Pancreas (tissue), 10 donors: ENCODE measurements at regions not wholly inside any gene's neighbourhood (a gene's known extent, or its start where the extent isn't known, plus 50 kb on each side); places are given as distances from the start of the nearest gene placed in this dataset.

Source experiments
- ATAC-seq, 4 donors: fragments of 200-7000 bp; cut with Tn5 transposase; one replicate each; pipeline versions ENCODE4 v1.8.0 to v1.9.1; 2020; ENCODE audit warnings: mild to moderate bottlenecking in 4 of 4, moderate library complexity in 4 of 4
- DNase-seq, 6 donors: peaks; one replicate each; pipeline ENCODE4 v3.0.0-alpha.2; 2020
- FAIRE-seq: peaks from 2 replicates; lab custom pipeline; 2012; peaks lifted over from hg19 to GRCh38; lab: Jason Lieb, UNC
- H3K27ac ChIP-seq, 4 donors: fragments of 200-600 bp; sonication (generic); 1 replicate in 3 of 4; 2 replicates in 1 of 4; pipeline versions ENCODE4 v1.5.0 to v1.8.0; 2020
- H3K27me3 ChIP-seq, 4 donors: fragments of 200-600 bp; one replicate each; pipeline ENCODE4 v1.8.0; 2021
- H3K36me3 ChIP-seq, 3 donors: fragments of 200-600 bp; sonication (generic) in 1 of 3; one replicate each; pipeline versions ENCODE4 v1.5.0 to v1.8.0; 2020 to 2021
- H3K4me1 ChIP-seq, 3 donors: fragments of 200-600 bp; one replicate each; pipeline ENCODE4 v1.8.0; 2021
- H3K4me3 ChIP-seq, 4 donors: fragments of 200-600 bp; sonication (generic) in 2 of 4; one replicate each; pipeline versions ENCODE4 v1.5.0 to v1.8.0; 2020 to 2021
- H3K9me3 ChIP-seq, 4 donors: fragments of 200-600 bp; one replicate each; pipeline ENCODE4 v1.8.0; 2021
- WGBS, 2 donors: extraction: QIAGEN DNeasy Blood & Tissue Kit; methylation state at CpG; one replicate each; pipeline ENCODE4 v1.1.7; 2013; 5-methylcytosine and 5-hydroxymethylcytosine counted together
- intact Hi-C, 3 donors: fragments of 100-400 bp; cut with DNase I; formaldehyde crosslinking; loops; one replicate each; pipeline versions ENCODE4 v1.11.1 to v1.14.2; 2022
- TF ChIP-seq, protein P1 (sequence below), 4 donors: fragments of 200-600 bp; sonication (generic) in 3 of 4; IDR thresholded peaks; one replicate each; pipeline versions ENCODE4 v1.5.0 to v1.8.0; 2021; ENCODE audit warnings: antibody characterized with exemption in 4 of 4
- donor health status: healthy with polysubstance abuse.
- donor health status: DM: no; HTN: no; CAD: no; lungs with moderate emphysema.
- donor health status: DM: no; HTN: no; CAD: no.
- donor health status: control.
- donor health status: control.
- donor health status: Bipolar disorder and iron deficiency.
- donor health status: DM: yes; HTN: yes; CAD: no.
- donor health status: DM: no; HTN: no; CAD: no.
- donor health status: DM: no; HTN: no; CAD: no.
- donor health status: DM: yes; HTN: yes; CAD: no.

DNA sequence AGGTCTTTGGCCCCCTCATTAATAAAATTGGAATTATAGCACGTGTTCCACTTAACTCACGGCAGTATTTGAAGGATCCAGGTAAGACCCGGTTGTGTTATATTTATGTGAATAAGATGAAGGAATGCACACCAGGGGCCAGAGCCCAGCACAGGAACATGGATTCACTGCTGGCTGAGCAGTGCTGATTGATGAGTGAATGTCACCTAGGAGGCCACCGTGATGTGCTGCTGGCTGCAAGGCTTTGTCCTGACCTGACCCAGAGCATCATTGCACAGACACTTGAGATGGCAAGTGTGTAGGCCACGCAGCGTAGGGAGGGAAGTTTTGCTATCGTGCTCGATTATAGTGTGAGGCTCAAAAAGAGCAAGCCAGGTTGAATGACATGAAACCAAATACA is 350.7 kb upstream of the MGMT start:
- H3K4me3 ChIP-seq = no peak overlapping the region
- no peaks in the 10 kb centered on the region for H3K4me1 ChIP-seq
- 74 to 75% methylated on average over 8 of the region's 8 CpGs for WGBS, 2 donors
- DNase-seq = no peak
- H3K27me3 ChIP-seq = no peaks in the 10 kb centered on the region
- intact Hi-C loops = no loop called here
- TF ChIP-seq, protein P1, sequence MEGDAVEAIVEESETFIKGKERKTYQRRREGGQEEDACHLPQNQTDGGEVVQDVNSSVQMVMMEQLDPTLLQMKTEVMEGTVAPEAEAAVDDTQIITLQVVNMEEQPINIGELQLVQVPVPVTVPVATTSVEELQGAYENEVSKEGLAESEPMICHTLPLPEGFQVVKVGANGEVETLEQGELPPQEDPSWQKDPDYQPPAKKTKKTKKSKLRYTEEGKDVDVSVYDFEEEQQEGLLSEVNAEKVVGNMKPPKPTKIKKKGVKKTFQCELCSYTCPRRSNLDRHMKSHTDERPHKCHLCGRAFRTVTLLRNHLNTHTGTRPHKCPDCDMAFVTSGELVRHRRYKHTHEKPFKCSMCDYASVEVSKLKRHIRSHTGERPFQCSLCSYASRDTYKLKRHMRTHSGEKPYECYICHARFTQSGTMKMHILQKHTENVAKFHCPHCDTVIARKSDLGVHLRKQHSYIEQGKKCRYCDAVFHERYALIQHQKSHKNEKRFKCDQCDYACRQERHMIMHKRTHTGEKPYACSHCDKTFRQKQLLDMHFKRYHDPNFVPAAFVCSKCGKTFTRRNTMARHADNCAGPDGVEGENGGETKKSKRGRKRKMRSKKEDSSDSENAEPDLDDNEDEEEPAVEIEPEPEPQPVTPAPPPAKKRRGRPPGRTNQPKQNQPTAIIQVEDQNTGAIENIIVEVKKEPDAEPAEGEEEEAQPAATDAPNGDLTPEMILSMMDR (IDR thresholded peaks at IDR 0.05) = no peak
- no peak overlapping the region for H3K27ac ChIP-seq
- FAIRE-seq = no peak
- no peaks in the 10 kb centered on the region for H3K9me3 ChIP-seq
- no peaks in the 10 kb centered on the region for H3K36me3 ChIP-seq
- no peak for ATAC-seq

DNA sequence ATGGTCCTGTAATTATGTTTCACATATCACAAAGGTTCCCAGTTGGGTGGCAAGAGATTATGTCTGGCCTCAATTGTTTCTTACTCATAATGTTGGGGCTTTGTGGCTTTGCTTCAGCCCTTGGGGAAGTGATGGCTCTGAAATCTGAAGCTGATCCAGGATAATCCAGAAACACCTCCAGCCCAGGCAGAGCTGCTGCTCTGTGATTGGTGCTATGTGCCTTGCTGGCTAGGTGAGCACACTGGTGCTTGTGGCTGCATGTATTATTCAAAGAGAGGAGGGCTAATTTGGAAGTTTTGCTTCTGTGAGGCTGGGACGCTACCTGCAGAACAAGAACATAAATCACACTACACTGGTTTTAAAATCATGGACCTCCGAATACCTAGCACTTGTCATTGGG is 346.6 kb upstream of the MGMT start:
- no peaks in the 10 kb centered on the region for H3K4me1 ChIP-seq
- FAIRE-seq (no peak), DNase-seq (no peak), ATAC-seq (no peak)
- no peak overlapping the region for H3K4me3 ChIP-seq
- H3K36me3 ChIP-seq = no peaks in the 10 kb centered on the region
- TF ChIP-seq, protein P1 (IDR thresholded peaks at IDR 0.05) = no peak
- no peaks in the 10 kb centered on the region for H3K9me3 ChIP-seq
- H3K27me3 ChIP-seq = no peaks in the 10 kb centered on the region
- intact Hi-C loops = no loop called here
- no peak overlapping the region for H3K27ac ChIP-seq
- 45 to 47% methylated on average over 2 of the region's 2 CpGs for WGBS, 2 donors

DNA sequence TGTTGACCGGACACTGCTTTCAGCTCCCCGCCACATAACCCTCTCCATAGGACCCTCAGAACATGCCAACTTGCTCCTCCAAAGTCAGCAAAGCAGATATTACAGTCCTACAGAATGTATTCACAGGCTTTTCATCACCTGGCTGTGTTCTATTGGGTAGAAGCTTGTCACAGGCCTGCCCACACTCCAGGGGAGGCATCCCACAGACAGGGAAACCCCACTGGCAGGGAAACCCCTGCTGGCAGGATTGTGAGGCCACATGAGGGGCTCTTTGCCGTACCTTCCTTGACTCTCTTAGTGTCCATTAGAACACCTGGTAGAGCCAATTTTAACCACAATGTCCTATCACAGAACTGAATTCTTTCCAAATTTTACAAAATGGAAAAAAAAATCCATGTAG is 344.2 kb upstream of the MGMT start:
- ATAC-seq (no peak), DNase-seq (no peak), FAIRE-seq (no peak)
- TF ChIP-seq, protein P1 (IDR thresholded peaks at IDR 0.05) = no peak
- intact Hi-C loops = no loop called here
- Histone ChIP-seq H3K9me3 (no peaks in the 10 kb centered on the region), H3K4me1 (no peaks in the 10 kb centered on the region), H3K27ac (no peak overlapping the region), H3K27me3 (no peaks in the 10 kb centered on the region), H3K4me3 (no peak overlapping the region), H3K36me3 (no peaks in the 10 kb centered on the region)
- WGBS, 2 donors = 86 to 96% methylated on average over 3 of the region's 3 CpGs

DNA sequence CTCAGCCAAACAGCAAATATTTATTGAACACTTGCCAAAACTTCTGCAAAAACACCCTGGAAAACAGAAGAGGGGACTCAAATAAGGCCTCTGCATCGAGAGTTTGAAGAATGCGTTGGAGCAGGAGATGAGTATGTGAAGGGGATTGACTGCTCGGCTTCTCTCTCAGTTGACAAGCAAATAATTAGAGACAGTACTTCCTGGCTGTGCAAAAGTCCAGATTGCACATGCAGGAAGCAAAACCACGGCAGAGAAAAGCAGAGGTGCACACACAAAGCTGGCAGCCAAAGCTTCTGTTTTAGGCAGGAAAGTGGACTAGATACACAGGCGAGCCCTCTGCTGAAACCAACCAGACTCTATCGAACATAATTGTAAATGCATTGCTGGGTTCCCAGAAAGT is 343.6 kb upstream of the MGMT start:
- TF ChIP-seq, protein P1 (IDR thresholded peaks at IDR 0.05) = no peak
- 49 to 55% methylated on average over 6 of the region's 6 CpGs for whole genome bisulfite sequencing, 2 donors
- H3K36me3 ChIP-seq = no peaks in the 10 kb centered on the region
- no peak overlapping the region for H3K4me3 ChIP-seq
- FAIRE-seq (no peak), ATAC-seq (no peak), DNase-seq (no peak)
- H3K9me3 ChIP-seq = no peaks in the 10 kb centered on the region
- no peaks in the 10 kb centered on the region for H3K4me1 ChIP-seq
- intact Hi-C loops = no loop called here
- no peak overlapping the region for H3K27ac ChIP-seq
- no peaks in the 10 kb centered on the region for H3K27me3 ChIP-seq

DNA sequence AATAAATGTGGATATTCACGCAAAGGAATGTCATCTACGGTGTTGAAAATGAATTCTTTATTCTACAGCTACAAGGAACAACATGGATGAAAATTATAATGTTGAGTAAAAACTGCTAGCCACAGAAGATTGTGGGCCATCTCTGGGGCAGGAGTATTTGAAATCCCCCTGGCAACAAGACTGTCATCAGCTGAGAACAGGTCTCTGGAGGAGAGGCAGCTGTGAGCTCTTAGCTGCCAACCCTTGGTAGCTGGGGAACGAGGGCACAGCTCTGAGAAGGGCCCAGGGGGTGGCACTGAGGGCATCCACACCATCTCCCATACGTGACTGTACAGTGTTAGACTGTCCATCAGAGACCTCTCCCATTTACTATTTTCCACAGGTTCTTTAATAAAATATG is 340.1 kb upstream of the MGMT start:
- TF ChIP-seq, protein P1 (IDR thresholded peaks at IDR 0.05) = no peak
- no peaks in the 10 kb centered on the region for H3K36me3 ChIP-seq
- no peak overlapping the region for H3K27ac ChIP-seq
- DNase-seq = no peak
- H3K9me3 ChIP-seq = no peaks in the 10 kb centered on the region
- H3K27me3 ChIP-seq = peaks cover 0 to 8% (median 0%) of the 10 kb centered on the region in 4 donors
- ATAC-seq = no peak
- no peak overlapping the region for H3K4me3 ChIP-seq
- 64 to 79% methylated on average over 4 of the region's 4 CpGs for WGBS, 2 donors
- FAIRE-seq = no peak
- intact Hi-C loops = no loop called here
- H3K4me1 ChIP-seq = no peaks in the 10 kb centered on the region
